HFFc6 (cell line): ENCODE measurements at regions not wholly inside any gene's neighbourhood (a gene's known extent, or its start where the extent isn't known, plus 50 kb on each side); places are given as distances from the start of the nearest gene placed in this dataset.

Experiments used
- DNase-seq: peaks from one replicate; pipeline ENCODE4 v3.0.0-alpha.2; 2018
- H3K27ac Mint-ChIP-seq: 2 replicates; pipeline ENCODE4 v1.8.0; 2020; ENCODE audit warnings: mild to moderate bottlenecking, mixed read lengths
- H3K27me3 Mint-ChIP-seq: 2 replicates; pipeline ENCODE4 v1.8.0; 2021; ENCODE audit warnings: mild to moderate bottlenecking, moderate library complexity, mixed read lengths; ENCODE audit not compliant: insufficient read depth
- H3K36me3 Mint-ChIP-seq: 2 replicates; pipeline ENCODE4 v1.8.0; 2021; ENCODE audit warnings: low read depth, mixed read lengths
- H3K4me1 Mint-ChIP-seq: 2 replicates; pipeline ENCODE4 v1.8.0; 2020; ENCODE audit warnings: low read depth, mixed read lengths
- H3K4me3 Mint-ChIP-seq: 2 replicates; pipeline ENCODE4 v1.8.0; 2020; ENCODE audit warnings: mild to moderate bottlenecking, moderate library complexity, mixed read lengths
- H3K9me3 Mint-ChIP-seq: 2 replicates; pipeline ENCODE4 v1.8.0; 2020; ENCODE audit warnings: mild to moderate bottlenecking, mixed read lengths
- TF ChIP-seq, protein P1 (sequence below): fragments of 200-600 bp; sonication (generic); IDR thresholded peaks from 2 replicates; pipeline ENCODE4 v1.5.0; 2021; ENCODE audit warnings: antibody characterized with exemption, mild to moderate bottlenecking

GRCh38 chr17:79220713-79221291, 146.2 kb downstream of the ENGASE start:
- peaks cover 50% of the 10 kb centered on the region for H3K27me3 Mint-ChIP-seq
- H3K27ac Mint-ChIP-seq: no peak overlapping the region
- no peaks in the 10 kb centered on the region for H3K9me3 Mint-ChIP-seq
- TF ChIP-seq, protein P1, sequence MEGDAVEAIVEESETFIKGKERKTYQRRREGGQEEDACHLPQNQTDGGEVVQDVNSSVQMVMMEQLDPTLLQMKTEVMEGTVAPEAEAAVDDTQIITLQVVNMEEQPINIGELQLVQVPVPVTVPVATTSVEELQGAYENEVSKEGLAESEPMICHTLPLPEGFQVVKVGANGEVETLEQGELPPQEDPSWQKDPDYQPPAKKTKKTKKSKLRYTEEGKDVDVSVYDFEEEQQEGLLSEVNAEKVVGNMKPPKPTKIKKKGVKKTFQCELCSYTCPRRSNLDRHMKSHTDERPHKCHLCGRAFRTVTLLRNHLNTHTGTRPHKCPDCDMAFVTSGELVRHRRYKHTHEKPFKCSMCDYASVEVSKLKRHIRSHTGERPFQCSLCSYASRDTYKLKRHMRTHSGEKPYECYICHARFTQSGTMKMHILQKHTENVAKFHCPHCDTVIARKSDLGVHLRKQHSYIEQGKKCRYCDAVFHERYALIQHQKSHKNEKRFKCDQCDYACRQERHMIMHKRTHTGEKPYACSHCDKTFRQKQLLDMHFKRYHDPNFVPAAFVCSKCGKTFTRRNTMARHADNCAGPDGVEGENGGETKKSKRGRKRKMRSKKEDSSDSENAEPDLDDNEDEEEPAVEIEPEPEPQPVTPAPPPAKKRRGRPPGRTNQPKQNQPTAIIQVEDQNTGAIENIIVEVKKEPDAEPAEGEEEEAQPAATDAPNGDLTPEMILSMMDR: no peak
- DNase-seq: no peak
- no peak overlapping the region; the same call in 1 of the 2 replicates for H3K4me3 Mint-ChIP-seq
- H3K4me1 Mint-ChIP-seq: no peaks in the 10 kb centered on the region
- H3K36me3 Mint-ChIP-seq: no peaks in the 10 kb centered on the region

DNA sequence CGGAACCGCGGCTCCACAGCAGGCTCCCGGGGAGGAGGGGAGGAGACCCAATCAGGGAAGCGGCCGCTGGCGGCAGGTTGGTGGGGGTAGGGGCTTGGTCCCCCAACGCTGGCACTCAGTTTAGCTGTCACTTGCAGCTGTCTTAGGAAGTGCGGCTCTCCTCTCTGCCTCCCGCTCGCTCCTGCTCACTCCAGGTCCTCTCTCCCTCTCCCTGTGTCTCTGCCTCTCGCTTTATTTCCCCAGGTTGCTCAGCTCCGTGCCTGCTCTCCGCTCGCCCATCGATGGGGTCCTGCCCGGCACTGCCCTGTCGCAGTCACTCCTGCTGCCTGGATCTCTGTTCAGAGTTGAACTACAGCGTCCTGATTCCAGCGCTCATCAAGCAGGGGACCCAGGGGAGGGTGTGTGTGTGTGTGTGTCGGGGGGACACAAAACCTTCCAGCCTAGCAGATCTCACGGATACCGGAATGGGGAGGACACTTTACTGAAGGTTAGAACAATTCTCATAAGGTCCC, 145.6 kb downstream of the ENGASE start:
- H3K27me3 Mint-ChIP-seq: peaks cover 53% of the 10 kb centered on the region
- no peaks in the 10 kb centered on the region for H3K36me3 Mint-ChIP-seq
- no peaks in the 10 kb centered on the region for H3K4me1 Mint-ChIP-seq
- H3K27ac Mint-ChIP-seq: no peak overlapping the region
- no peak overlapping the region; the same call in 1 of the 2 replicates for H3K4me3 Mint-ChIP-seq
- TF ChIP-seq, protein P1: no peak
- DNase-seq: no peak
- no peaks in the 10 kb centered on the region for H3K9me3 Mint-ChIP-seq

DNA sequence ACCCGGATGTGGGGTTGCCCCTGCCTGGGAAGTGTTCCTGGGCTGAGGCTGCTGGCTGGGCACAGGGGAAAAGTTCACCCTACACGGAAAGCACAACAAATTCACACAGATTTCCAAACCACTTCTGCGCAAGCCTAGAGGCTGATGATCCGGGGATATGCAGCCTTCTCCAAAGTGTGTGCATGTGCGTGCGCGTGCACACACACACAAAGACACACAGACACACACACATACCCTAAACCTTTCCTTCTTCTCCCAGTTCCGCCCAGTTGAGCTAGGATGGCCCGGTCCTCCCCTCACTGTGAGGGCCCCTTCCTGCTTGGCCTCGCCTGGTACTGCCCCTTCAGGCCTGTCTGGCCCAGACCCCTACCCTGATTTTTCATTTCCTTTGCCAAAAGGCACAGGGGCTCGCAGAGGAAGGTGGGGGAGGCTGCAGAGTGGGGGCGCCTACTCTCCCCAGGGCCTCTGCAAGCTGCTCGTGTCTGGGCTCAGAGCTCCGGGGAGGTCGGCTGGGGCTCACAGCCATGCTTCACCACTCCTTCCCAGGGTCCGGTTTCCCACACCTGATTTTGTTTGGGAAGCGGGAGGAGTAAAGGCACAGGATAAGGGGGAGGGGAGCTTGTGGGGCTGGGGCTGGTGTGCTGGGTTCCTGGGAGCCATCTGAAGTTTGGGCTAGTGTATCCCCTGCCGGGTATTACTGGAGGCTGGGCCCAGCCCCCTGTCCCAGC, 144.7 kb downstream of the ENGASE start:
- no peak overlapping the region for H3K27ac Mint-ChIP-seq
- no peak overlapping the region for H3K4me3 Mint-ChIP-seq
- no peaks in the 10 kb centered on the region for H3K4me1 Mint-ChIP-seq
- H3K9me3 Mint-ChIP-seq: no peaks in the 10 kb centered on the region
- H3K27me3 Mint-ChIP-seq: peaks cover 55% of the 10 kb centered on the region
- H3K36me3 Mint-ChIP-seq: no peaks in the 10 kb centered on the region
- DNase-seq: no peak
- TF ChIP-seq, protein P1: no peak

DNA sequence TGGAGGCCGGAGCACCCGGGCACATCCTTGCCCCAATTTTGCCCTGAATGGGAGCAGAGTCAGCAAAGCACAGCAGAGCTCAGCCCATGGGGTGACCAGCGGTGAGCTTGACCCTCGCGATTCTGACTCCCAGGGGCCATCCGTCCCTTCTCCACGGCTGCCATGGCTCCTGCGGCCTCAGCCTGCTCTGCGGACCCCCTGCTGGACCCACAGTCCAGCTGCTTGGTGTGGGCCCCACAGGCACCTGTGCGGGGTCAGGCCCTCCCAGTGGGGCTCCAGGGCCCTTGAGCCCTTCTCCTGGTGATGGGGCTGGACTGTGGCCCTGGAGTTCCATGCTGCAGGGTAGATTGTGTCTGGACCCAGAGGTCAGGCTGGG, 144.2 kb downstream of the ENGASE start:
- Mint-ChIP-seq H3K36me3 (no peaks in the 10 kb centered on the region), H3K27me3 (peaks cover 55% of the 10 kb centered on the region), H3K4me1 (no peaks in the 10 kb centered on the region), H3K4me3 (no peak overlapping the region), H3K27ac (no peak overlapping the region), H3K9me3 (no peaks in the 10 kb centered on the region)
- TF ChIP-seq, protein P1: no peak
- no peak for DNase-seq

- Mint-ChIP-seq H3K27ac (no peak overlapping the region), H3K4me1 (no peaks in the 10 kb centered on the region), H3K36me3 (no peaks in the 10 kb centered on the region), H3K9me3 (no peaks in the 10 kb centered on the region), H3K27me3 (peaks cover 55% of the 10 kb centered on the region), H3K4me3 (no peak overlapping the region)
- no peak for DNase-seq
- TF ChIP-seq, protein P1: no peak
Measured at GRCh38 chr17:79218175-79218824, 143.7 kb downstream of the ENGASE start.
